Raji (cell line): ENCODE measurements at regions not wholly inside any gene's neighbourhood (a gene's known extent, or its start where the extent isn't known, plus 50 kb on each side); places are given as distances from the start of the nearest gene placed in this dataset.

Source experiments
- POLR2A ChIP-seq: IDR thresholded peaks from 2 replicates; pipeline ENCODE4 v1.6.1; 2011; ENCODE audit warnings: low read depth, low read length, control low read depth; ENCODE audit not compliant: insufficient read depth

DNA sequence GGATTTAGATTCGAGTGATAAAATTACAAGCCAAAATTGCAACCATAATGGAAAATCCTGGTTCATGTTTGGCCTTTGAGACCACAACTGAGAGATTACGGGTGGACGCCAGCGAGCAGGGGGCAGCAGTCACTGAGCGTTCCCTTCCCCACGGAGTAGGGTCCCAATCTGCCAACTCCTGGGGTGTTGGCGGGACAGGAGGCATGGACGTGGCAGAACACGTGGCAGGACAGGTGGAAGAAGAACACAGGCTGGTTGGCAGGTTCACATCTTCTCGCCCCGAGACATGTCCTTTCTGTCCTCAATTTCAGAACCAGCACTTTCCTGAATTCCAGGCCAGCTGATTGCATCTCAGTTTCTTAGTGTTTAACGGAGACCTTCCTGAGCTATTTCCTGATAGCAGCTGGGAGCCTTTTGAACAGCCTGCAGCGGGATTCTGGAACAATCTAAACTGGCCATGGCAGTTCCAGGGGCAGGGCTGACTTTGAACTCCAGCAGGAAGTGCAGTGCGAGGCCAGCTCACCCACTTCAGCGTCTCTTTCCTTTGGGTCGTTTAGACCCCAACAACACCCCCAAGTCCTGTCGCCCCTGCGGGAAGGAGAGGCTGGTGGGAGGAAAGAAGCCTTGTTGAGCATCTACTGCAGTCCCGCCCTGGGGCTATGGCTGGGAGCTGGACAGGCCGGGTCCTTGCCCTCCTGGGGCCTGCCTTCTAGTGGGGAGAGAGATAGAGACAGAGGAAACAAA lies 159.1 kb upstream of the FOXF1 start:
- TF ChIP-seq POLR2A = no peak

DNA sequence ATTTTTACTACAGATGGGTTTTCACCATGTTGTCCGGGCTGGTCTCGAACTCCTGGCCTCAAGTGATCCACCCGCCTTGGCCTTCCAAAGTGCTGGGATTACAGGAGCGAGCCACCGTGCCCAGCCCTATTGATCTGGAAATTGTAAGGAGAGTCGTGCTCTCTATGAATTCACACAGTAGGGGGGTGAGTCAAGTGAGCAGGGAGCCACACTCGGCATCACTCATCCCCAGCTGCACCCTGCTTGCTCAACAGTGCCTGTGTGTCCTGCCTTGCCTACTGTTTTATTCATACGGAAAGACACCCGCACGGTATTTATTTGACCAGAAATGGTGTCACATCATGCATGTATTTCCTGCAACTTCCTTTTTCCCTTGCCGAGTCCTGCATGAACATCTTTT lies 157.2 kb upstream of the FOXF1 start:
- no peak for TF ChIP-seq POLR2A

DNA sequence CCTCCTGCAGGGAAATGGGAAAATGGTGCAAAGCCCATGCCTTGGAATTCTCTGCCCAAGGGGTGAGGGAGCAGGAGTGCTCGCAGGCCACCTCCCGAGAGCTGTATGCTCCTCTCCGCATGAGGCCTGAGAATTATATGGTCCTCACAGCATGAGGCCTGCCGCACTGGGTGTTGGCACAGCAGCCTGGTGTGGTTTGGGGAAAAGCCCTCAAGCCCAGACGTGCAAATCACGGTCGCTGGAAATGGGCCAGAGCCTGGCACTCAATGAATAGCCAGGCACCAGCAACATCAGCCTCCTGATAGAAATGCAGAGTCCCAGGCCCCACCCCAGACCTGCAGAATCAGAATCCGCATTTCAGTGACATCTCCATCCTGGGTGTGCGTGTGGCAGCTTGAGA lies 156.4 kb upstream of the FOXF1 start:
- no peak for TF ChIP-seq POLR2A

DNA sequence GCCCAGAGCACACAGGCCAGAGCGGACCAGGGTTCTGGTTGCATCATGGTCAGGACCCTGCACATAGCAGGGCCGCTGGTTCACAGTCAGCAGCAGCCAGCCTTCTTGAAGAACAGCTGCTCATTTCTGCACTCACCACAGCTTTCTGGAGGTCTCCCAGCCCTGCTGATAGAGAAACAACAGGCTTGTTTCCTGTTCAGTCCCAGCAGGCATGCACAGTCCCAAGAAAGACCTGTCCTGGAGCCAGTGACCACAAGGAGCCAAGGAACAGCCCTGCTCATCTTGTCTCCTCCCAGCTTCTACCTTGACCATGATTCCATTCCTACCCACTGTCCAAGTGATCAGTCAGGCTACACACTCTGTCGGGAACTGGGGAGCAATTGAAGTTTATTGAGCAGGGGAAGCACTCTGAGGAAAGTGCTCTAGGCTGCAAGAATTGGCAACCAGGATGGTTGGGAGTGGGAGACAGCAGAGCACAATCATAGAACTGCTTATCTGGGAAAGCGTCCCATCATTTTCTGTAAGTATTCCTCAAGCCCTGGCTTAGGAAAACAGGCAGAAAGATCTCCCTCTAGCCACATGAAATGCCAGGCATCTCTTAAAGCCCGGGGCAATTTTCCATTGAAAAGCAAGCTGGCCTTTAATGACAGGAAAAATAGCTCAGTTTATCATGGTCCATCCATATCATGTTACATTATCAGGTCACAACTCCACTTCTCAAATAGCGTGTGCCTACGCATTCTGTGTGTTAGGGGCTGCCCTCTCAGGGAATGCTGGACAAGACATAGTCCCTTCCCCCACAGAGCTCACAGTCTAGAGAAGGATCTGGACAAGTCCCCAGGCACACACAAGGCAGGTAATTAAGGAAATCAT lies 155.4 kb upstream of the FOXF1 start:
- TF ChIP-seq POLR2A = no peak

DNA sequence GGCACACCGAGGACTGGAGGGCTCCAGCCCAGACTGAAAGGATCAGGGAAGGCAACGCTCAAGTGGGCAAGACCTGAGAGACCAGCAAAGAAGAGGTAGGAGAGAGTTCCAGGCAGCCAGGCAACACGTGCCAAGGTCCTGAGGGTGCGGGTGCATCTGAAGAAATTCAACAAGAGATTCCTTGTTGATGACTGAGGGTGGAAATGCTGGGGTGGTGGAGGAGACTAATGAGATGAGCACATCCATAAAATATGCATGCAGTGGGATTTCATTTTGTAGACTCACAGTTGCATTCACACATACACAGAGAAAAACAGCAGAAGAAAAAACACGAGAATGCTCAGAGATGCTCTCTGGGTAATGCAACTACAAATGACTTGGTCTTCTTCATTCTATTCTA lies 154.8 kb upstream of the FOXF1 start:
- no peak for TF ChIP-seq POLR2A

DNA sequence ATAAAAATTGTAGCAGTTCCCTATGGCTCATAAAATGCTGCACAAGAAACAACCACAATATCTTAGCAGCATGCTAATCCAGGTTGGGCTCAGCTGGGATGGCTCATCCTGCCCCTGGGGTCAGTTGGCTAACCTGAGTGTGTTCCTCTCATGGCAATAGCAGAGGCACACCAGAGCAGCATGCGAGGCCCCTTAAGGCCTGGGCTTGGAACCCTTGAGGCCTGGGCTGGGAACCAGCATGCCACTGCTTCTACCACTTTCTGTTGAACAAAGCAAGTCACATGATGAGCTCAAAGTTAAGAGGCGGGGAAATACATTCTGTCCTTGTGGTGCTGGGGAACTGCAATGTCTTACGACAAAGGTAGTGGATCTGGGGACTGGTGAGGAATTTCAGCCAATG lies 154.4 kb upstream of the FOXF1 start:
- TF ChIP-seq POLR2A = no peak

DNA sequence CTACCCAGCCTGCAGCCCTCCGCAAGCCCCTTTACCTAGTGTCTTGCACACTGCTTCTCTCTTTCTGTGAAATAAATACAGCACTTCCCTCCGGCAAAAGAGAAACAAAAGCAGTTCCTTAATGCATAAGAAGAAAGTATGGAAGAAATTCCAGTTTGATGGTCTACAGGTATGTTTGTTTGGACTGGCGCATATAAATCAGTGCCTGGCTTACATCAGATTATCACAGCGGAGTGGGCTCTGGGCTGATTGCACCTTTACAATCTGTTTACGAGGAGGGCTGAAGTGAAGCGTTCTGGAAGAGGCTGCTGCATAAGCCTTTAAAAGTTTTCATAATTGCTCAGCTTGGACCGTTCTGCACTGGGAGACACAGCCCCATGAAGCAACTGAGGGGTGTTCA lies 153.5 kb upstream of the FOXF1 start:
- no peak for TF ChIP-seq POLR2A

DNA sequence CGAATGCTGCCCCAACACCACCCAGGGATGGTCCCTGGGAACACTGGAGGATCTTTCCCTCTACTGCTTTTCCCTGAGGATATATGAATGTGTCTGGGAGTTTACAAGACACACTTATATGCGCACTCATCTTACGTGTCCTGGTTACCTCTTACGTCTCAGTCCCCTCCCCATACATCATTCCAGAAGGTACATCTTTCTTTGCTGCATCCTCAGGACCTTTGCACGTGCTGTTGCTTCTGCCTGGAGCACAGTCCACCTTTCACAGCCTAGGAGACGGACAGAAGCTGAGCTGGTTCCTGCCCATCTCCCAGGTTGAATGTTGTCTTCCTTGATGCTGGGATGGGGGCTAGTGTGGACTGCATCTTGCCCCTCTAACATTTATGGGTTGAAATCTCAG lies 153.0 kb upstream of the FOXF1 start:
- TF ChIP-seq POLR2A = no peak

DNA sequence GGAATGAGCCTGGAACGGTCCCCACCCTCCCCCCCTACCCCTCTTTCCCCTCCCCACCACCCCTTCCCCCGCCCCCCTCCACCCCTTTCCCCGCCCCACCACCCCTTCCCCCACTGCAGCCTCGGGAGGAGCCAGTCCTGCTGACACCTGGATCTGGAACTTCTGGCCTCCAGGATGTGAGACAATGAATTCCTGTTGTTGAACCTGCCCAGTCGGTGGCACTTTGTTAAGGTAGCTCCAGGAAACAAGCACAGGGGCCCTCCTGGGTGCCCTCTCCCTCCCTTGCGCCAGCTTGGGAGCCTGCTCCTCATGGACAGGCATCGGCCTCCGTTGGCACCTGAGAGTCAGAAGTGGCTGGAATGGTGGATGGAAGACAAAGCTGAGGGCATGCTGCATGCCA lies 152.4 kb upstream of the FOXF1 start:
- TF ChIP-seq POLR2A = no peak

DNA sequence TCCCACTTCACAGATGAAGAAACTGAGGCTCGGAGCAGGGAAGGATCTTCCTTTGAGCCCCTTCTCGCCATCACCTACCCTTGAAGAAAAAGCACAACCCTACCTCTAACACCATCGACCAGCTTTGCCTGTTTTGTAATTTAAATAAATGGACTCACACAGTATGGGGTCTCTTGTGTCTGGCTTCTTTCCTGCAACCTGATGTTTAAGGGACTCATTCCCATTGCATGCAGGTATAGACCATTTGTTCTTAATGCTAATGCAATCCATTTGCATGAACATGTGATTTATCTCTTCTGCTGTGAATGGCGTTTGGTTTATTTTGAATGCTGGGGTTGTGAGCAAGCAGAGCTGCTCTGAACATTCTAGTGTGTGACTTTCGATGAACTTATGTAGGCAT lies 150.8 kb upstream of the FOXF1 start:
- no peak for TF ChIP-seq POLR2A

DNA sequence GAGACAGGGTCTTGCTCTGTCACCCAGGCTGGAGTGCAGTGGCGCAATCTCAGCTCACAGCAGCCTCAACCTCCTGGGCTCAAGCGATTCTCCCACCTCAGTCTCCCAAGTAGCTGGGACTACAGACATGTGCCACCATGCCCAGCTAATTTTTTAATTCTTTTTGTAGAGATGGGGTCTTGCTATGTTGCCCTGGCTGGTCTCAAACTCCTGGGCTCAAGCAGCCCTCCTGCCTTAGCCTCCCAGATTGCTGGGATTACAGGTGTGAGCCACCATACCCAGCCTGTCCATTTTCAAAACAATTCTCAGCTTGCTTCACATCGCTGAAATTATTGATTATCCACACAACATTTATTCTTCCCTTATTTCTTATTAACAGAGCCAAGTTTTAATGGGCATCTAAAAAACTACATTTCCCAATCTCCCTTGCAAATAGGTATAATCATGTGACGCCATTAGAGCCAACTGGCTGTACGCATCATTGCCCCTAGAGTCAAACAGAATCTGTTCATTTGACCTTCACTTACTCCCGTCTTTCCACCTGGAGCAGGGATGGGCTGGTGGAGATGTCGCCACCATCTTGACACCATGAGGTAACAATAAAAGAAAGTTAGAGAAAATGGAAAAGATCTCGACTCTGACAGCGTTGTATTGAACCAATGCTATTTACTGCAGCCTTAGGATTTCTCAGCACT lies 148.0 kb upstream of the FOXF1 start:
- TF ChIP-seq POLR2A = no peak

DNA sequence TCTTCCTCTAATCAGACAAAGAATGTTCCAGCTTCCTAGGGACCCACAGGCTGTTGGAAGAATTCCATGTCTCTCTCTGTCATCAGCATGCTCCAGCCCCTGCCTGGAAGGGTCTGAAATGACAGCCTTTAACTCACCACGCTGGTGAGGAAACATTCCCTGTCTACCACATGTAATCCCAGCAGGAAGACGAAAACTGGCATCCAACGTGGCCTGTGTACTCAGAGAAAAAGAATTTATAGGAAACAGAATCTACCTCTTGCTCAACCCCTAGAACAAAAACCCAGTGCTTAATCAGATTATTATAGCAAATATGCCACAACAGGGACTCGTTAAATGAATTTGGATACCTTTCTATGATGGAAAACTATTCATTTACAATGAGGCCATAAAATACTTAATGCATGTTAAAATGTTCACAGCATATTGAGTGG lies 147.3 kb upstream of the FOXF1 start:
- no peak for TF ChIP-seq POLR2A

DNA sequence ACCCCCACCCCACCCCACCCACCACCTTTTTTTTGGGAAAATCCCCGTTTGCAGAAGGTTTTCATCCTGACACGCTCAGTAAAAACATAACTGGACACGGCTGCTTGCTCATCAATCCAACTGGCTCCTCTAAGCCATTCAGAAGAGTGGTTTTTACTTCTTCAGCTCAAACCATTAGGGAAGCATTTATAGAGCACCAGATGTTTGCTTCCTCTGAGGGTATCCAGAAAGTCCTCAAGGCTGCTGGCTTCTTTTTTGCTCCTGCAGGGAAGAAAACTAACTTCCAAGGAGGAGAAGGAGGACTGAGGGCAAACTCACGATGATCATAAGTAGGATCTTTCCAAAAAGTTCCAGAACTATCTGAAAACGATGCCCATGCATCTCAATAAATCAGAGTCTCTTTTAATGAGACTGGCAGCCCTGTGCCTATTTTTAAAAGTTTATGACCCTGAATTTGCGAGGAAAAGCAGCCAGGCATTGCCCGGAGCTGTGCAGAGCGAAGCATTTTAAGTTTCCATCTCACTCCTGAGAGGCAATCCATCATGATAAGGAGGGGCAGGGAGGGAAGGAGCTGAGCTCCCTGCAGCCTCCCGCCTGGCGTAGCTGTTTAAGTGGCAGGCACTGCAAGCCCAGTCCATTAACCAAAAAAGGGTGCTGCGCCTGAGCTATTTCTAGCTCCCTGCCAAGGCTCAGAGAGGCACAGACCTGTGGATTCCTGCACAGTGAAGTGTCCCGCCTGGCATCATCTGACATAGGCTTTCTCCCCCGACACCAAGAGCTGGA lies 146.3 kb upstream of the FOXF1 start:
- TF ChIP-seq POLR2A = no peak

DNA sequence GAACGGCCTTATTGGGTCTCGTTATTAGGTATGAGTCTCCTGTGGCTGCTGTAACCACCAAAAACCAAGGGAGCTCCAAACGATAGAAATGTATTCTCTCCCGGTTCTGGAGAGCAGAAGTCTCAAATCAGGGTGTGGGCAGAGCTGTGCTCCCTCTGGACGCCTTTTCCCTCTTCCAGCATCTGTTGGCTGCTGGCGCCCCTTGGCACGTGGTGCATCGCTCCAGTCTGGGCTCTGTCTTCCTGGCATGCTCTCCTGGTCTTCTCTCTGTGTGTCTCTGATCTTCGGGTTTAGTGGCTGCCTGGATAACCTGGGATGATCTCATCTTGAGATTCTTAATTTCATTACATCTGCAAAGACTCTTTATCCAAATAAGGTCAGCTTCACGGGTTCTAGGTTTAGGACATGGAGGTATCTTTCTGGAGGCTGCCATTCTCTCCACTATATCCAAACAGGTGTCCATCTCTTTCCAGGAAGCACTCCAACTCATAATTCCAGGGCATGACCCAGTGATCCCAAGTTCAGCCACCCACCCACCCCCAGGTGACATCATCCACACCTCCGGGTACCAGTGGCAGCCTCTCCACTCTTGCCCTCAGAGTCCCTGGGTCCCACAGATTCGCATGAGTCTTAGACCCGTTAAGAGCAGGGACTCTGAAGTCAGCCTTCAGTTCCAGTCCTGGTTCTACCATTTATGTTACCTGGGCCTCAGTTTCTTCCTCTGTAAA lies 145.5 kb upstream of the FOXF1 start:
- TF ChIP-seq POLR2A = no peak
